UCSD-AML1 (cell line): ENCODE measurements at regions not wholly inside any gene's neighbourhood (a gene's known extent, or its start where the extent isn't known, plus 50 kb on each side); places are given as distances from the start of the nearest gene placed in this dataset.
"Not testable (repeated sequence)": the region's sequence is repeated elsewhere in the genome, so short reads cannot be mapped to it uniquely, and the experiment has no call there.

Experiments used
- DNase-seq: peaks from one replicate; lab custom pipeline; 2025; ENCODE audit not compliant: unreplicated experiment; lab: John Stamatoyannopoulos, UW

DNA sequence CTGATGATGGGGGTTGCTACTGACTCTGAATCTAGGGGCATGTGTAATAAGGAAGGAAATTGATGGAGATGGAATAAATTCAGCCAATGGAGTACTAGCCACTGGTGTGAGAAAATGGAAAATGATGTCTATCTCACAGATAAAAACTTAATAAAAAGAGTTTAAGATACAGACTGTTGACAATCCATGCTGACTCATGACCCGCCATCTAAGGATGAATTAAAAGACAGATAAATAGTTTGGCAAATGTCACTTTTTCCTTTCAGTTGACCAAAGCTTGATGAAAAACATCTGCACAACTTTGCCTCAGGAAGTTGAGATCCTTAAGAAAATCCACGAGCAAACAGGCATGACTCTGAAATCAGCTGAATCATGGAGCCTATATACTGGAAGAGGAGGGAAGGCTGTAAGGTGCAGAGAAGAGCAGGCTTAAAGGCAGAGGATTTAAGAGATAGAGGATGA lies 82.6 kb upstream of the BMP5 start:
- DNase-seq = no peak

DNA sequence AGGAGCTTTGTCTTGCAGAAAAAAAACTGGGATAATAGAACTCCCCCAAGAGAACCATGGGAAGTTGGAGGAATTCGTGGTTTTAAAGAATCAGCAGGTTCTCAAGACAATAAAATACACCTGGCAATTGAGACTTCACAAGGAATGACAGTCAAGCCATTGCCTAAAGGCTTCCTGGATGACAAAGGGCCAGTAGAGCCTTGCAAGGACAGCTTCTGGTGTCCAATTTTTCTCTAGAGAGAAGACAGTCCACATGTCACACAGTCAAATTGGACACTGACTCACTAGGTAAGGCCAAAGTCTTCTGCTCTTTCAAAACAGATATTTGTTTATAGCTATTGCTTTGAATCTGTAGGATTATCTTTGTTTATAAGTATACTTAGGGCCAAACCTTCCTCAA lies 80.3 kb upstream of the BMP5 start:
- DNase-seq = no peak

DNA sequence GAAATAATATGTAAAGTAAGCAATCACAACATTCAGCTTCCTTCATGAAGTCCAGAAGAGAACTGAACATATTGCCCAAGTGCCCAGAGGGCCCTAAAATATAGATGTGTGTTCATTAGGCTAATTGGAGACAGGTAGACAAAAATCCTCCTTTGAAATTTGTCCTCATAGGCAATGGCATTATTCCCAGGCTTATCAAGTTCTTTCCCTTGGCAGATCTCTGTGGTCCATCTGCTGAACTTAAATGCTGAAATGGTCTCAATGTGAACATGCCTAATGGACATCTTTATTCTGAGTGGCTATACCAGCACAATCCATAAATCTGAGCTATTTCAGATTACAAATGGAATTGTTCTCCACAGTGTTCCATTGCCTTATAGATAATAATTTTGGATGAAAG lies 79.0 kb upstream of the BMP5 start:
- no peak for DNase-seq

DNA sequence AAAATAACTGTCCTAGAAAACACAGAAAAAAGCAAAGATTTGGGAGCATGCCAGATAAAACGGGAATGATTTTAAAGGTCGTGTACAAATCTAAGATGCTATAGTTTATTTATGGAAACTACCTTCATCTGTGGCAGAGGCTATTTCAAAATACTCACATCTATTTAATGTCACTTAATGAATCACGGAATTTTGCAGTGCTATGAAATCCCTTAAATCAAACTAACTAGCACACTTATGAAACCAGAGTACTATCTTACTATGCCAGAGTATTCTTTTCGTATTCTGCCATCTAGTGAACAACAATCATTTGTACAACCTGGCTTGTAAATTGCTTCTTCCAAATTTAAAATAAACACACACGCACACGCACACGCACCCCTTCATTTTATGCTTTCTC lies 77.9 kb upstream of the BMP5 start:
- DNase-seq = no peak

DNA sequence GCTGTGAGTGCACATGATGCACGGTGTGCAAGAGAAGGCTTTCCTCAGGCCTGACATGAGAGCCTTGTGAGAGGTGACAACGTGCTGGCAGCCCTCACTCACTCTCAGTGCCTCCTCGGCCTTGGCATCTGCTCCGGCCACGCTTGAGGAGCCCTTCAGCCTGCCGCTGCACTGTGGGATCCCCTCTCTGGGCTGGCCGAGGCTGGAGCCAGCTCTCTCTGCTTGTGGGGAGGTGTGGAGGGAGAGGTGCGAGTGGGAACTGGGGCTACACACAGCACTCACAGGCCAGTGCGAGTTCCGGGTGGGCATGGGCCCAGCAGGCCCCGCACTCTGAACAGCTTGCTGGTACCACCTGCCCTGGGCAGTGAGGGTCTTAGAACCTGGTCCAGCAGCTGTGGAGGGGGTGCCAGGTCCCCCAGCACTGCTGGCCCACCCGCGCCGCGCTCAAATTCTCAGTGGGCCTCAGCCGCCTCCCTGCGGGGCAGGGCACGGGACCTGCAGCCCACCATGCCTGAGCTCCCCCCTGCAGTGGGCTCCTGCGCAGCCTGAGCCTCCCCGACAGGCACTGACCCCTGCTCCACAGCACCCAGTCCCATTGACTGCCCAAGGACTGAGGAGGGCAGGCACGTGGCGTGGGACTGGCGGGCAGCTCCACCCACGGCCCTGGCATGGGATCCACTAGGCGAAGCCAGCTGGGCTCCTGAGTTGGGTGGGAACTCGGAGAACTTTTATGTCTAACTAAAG lies 74.9 kb upstream of the BMP5 start:
- no peak for DNase-seq

DNA sequence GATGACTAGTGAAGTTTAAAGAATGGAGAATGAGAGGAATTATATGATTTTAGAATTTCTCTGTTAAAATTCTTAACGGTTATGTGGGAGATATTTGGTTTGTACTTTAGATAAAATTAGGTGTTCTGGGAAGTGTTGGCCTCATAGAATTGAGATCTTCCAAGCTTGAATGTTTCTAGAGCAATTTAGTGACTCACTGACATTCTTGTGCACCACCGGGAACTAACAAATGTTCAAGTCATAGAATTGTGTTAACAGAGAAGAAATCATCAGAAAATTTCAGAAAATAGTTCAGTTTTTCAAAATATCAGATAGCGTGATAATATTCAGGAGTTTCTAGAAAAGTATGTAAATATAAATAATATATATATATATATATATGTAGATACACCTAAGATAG lies 67.9 kb upstream of the BMP5 start:
- DNase-seq = no peak

DNA sequence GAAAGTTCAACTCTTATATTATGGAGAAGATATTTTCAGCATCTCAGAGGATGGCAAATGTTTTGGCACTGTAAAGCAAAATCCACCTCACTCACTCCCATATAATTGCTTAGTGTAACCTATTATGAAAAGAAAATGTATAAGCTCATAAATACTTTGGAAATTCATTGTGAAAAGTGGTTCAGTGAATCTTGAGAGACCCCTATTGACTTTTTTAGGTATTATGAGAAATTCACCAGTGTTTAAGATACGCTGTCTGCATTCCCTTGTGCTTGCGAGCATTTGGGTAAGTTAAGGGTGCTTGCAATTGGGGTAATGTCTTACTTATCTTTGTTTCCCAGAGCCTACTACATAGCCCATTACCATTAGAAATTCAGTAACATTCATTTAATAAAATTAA lies 66.3 kb upstream of the BMP5 start:
- DNase-seq = no peak

DNA sequence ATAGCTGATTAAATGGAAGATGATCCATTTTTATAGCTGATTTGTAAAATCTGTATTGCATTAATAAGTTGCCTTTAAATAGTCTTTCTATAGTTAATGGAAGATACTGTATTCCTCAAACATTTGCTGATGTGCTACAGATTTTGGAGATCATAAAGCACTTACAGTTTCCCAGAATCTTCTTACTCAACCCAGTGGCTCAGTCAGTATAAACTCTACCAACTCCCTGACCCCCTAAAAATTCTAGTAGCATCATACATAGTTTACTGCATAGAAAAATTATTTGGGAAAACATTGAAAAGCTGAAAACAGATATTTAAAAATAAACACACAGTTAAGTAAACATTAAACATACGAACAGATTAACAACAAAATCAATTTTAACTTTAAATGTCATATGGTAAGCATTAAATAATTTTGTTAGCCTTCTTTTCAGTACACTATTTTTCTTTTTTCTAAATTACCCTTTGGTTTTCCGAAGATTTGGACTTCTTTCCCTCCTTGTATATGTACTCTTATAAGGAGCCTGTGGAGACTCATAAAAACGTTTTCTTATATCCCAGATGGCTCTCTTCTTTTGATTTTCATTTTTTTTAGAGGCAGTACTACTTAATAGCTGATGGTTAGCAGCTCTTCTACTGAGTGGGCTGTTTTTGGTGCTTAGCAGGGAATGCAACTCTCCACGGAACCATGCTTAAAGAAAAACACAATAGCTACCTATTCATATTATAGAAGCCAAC lies 62.7 kb upstream of the BMP5 start:
- no peak for DNase-seq

DNA sequence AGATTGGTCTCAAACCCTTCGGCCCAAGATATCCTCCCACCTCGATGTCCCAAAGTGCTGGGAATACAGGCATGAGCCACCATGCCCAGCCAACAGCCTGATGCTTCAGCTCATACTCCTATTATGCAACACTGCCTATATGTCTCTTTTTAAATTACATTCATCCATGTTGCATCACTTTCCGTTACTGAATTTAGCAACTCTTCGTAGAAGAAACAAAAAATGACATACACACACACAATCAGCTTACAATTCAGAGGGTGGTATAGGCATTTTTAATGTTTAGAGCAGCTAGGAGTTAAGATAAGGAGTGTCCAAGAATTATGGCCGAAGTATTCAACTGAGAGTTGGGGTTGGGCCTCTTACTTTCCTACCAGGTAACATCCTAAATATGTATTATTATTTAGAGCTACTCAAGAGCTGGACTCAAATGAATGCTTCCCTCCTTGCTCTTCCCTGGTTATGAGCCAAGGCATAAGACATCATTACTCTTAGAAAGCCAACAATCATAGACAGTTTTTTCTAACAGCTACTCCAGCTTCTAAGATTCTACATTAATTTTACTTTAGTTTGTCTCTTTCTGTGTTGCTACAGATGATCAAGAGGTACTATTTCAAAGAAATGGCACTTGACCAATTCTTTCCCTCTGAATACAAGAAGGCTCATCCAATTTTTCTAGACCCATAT lies 62.0 kb upstream of the BMP5 start:
- DNase-seq = no peak

DNA sequence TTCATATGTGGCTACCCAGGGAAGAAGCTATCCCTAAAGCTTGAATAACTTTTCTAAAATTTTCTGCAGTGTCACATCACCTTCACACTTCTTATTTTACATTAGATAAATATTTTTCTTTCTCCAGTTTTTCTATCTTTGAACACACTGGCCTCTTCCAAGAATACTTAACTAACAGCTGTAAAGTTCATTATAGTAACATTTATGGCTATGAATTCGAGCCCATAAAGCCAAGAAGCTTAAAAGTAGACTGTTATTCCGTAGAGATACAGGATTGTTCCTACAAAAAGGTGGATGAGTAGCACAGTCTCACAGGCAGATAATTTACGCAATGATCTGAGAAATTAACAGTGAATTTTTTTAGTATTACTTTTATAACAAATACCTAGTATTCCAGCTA lies 55.7 kb upstream of the BMP5 start:
- no peak for DNase-seq

DNA sequence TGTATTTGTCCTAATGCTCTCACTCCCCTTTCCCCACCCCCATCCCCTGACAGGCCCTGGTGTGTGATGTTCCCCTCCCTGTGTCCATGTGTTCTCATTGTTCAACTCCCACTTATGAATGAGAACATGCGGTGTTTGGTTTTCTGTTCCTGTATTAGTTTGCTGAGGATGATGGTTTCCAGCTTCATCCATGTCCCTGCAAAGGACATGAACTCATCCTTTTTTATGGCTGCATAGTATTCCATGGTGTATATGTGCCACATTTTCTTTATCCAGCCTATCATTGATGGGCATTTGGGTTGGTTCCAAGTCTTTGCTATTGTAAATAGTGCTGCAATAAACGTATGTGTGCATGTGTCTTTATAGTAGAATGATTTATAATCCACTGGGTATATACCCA lies 52.3 kb upstream of the BMP5 start:
- not testable (repeated sequence) for DNase-seq

DNA sequence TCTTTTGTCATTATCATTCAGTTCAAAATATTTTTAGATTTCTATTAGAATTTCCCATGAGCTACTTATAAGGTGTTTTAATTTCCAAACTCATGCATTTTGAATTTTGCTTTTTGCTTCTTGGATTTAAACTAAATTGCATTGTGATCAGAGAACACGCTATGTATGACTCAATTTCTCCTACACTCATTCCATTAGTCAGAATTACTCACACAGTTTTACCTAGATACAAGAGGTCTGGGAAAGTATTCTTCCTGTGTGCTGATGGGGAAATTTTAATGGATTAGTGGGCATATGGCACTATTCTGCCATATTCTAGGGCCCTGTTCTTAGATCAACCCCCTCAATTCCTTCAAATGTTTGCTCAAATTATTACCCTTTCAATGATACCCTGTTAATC lies 49.9 kb upstream of the BMP5 start:
- DNase-seq = no peak
